ENCODE measurements at regions not wholly inside any gene's neighbourhood (a gene's known extent, or its start where the extent isn't known, plus 50 kb on each side); places are given as distances from the start of the nearest gene placed in this dataset.

- DNase-seq: no peak
Observed at GRCh38 chr3:159922193-159922840, 66.3 kb upstream of the IL12A start.

GRCh38 chr3:159922861-159923312 is 65.7 kb upstream of the IL12A start:
- no peak for DNase-seq

- DNase-seq: no peak
Observed at GRCh38 chr3:159923336-159923735, 65.3 kb upstream of the IL12A start.

- no peak for DNase-seq
Observed at GRCh38 chr3:159923956-159924355, 64.7 kb upstream of the IL12A start.

GRCh38 chr3:159924411-159924810 is 64.2 kb upstream of the IL12A start:
- DNase-seq: no peak

- no peak for DNase-seq
Observed at GRCh38 chr3:159925248-159925647, 63.4 kb upstream of the IL12A start.

GRCh38 chr3:159926573-159926972 is 62.1 kb upstream of the IL12A start:
- no peak for DNase-seq

- DNase-seq: no peak
Observed at GRCh38 chr3:159928071-159928491, 60.6 kb upstream of the IL12A start.

GRCh38 chr3:159928666-159929065 is 60.0 kb upstream of the IL12A start:
- DNase-seq: no peak

GRCh38 chr3:159929171-159930141 is 59.2 kb upstream of the IL12A start:
- DNase-seq: no peak

GRCh38 chr3:159934216-159934615 is 54.4 kb upstream of the IL12A start:
- DNase-seq: no peak

- DNase-seq: no peak
Observed at GRCh38 chr3:159936541-159936940, 52.1 kb upstream of the IL12A start.

GRCh38 chr3:159937561-159938166 is 51.0 kb upstream of the IL12A start:
- DNase-seq: no peak

- no peak for DNase-seq
Observed at GRCh38 chr3:159938714-159939113, 49.9 kb upstream of the IL12A start.
